ENCODE measurements at regions not wholly inside any gene's neighbourhood (a gene's known extent, or its start where the extent isn't known, plus 50 kb on each side); places are given as distances from the start of the nearest gene placed in this dataset.
A peak's percentile ranks its signal among the peaks of the same experiment; 100 is the strongest.

- Histone ChIP-seq H2AK5ac (ENCODE audit: low read length) (no peak overlapping the region), H4K12ac (ENCODE audit: low read depth, low read length) (no peak overlapping the region), H3K9ac (ENCODE audit: low read length) (no peak overlapping the region), H2BK5ac (ENCODE audit: low read depth, low read length, poor library complexity) (no peak overlapping the region), H3K4me3 (ENCODE audit: low read depth, low read length) (no peak overlapping the region), H2AFZ (ENCODE audit: insufficient read depth, low read length, poor library complexity) (no peak overlapping the region), H3K27me3 (ENCODE audit: insufficient read depth, low read length) (no peaks in the 10 kb centered on the region), H3K23ac (ENCODE audit: low read length) (no peak overlapping the region), H3K79me1 (ENCODE audit: low read length) (no peaks in the 10 kb centered on the region), H2BK120ac (ENCODE audit: insufficient read depth, low read length, poor library complexity) (no peak overlapping the region), H2BK12ac (ENCODE audit: low read length) (no peak overlapping the region), H3K14ac (ENCODE audit: low read length) (no peak overlapping the region), H4K91ac (ENCODE audit: low read depth, low read length) (no peak overlapping the region), H3K18ac (ENCODE audit: low read length) (no peak overlapping the region), H3K4ac (ENCODE audit: low read depth, low read length) (no peak overlapping the region), H4K8ac (ENCODE audit: low read depth, low read length) (no peak overlapping the region), H3K9me3 (ENCODE audit: insufficient read depth, low read depth, low read length) (no peaks in the 10 kb centered on the region), H3K27ac (ENCODE audit: low read depth, low read length) (no peak overlapping the region), H3K36me3 (ENCODE audit: control insufficient read depth in 1 of 2, insufficient read depth in 2 of 2, low read length in 2 of 2) (no peaks in the 10 kb centered on the region), H3K4me1 (ENCODE audit: control insufficient read depth in 1 of 2, insufficient read depth in 2 of 2, low read length in 2 of 2) (peaks cover 4 to 5% of the 10 kb centered on the region in 2 experiments), H3K4me2 (ENCODE audit: low read length) (no peak overlapping the region), H3K79me2 (ENCODE audit: control insufficient read depth, insufficient read depth, low read length, poor library complexity) (no peaks in the 10 kb centered on the region)
- no peak for DNase-seq
- no CpG with 5 or more reads among the region's 16 CpGs for WGBS (ENCODE audit: extremely low coverage, insufficient coverage, insufficient read length)
Observed at GRCh38 chr20:57849521-57850215, 139.9 kb upstream of the PMEPA1 start.

GRCh38 chr20:57849121-57849520, 139.3 kb upstream of the PMEPA1 start:
- no CpG with 5 or more reads among the region's 4 CpGs for WGBS (ENCODE audit: extremely low coverage, insufficient coverage, insufficient read length)
- H3K27ac ChIP-seq (ENCODE audit: low read depth, low read length), result no peak overlapping the region

GRCh38 chr20:57848282-57848681, 138.5 kb upstream of the PMEPA1 start:
- Histone ChIP-seq H2AFZ (ENCODE audit: insufficient read depth, low read length, poor library complexity) (no peak overlapping the region), H2BK12ac (ENCODE audit: low read length) (no peak overlapping the region), H3K9ac (ENCODE audit: low read length) (no peak overlapping the region), H3K18ac (ENCODE audit: low read length) (no peak overlapping the region), H3K4me2 (ENCODE audit: low read length) (no peak overlapping the region), H3K9me3 (ENCODE audit: insufficient read depth, low read depth, low read length) (no peaks in the 10 kb centered on the region), H3K79me1 (ENCODE audit: low read length) (no peaks in the 10 kb centered on the region), H3K14ac (ENCODE audit: low read length) (no peak overlapping the region), H4K91ac (ENCODE audit: low read depth, low read length) (no peak overlapping the region), H3K27me3 (ENCODE audit: insufficient read depth, low read length) (no peaks in the 10 kb centered on the region), H3K36me3 (ENCODE audit: control insufficient read depth in 1 of 2, insufficient read depth in 2 of 2, low read length in 2 of 2) (no peaks in the 10 kb centered on the region), H3K4ac (ENCODE audit: low read depth, low read length) (no peak overlapping the region), H3K4me3 (ENCODE audit: low read depth, low read length) (no peak overlapping the region), H2AK5ac (ENCODE audit: low read length) (no peak overlapping the region), H4K12ac (ENCODE audit: low read depth, low read length) (no peak overlapping the region), H3K4me1 (ENCODE audit: control insufficient read depth in 1 of 2, insufficient read depth in 2 of 2, low read length in 2 of 2) (peaks cover 4 to 5% of the 10 kb centered on the region in 2 experiments), H3K23ac (ENCODE audit: low read length) (no peak overlapping the region), H3K27ac (ENCODE audit: low read depth, low read length) (no peak overlapping the region), H3K79me2 (ENCODE audit: control insufficient read depth, insufficient read depth, low read length, poor library complexity) (no peaks in the 10 kb centered on the region), H2BK120ac (ENCODE audit: insufficient read depth, low read length, poor library complexity) (no peak overlapping the region), H4K8ac (ENCODE audit: low read depth, low read length) (no peak overlapping the region), H2BK5ac (ENCODE audit: low read depth, low read length, poor library complexity) (no peak overlapping the region)
- DNase-seq, result no peak

More at GRCh38 chr20:57849121-57849520, 139.3 kb upstream of the PMEPA1 start:
- Histone ChIP-seq H2AFZ (ENCODE audit: insufficient read depth, low read length, poor library complexity) (no peak overlapping the region), H2BK5ac (ENCODE audit: low read depth, low read length, poor library complexity) (no peak overlapping the region), H2BK12ac (ENCODE audit: low read length) (no peak overlapping the region), H4K8ac (ENCODE audit: low read depth, low read length) (no peak overlapping the region), H2AK5ac (ENCODE audit: low read length) (no peak overlapping the region), H3K18ac (ENCODE audit: low read length) (no peak overlapping the region), H3K4me3 (ENCODE audit: low read depth, low read length) (no peak overlapping the region), H3K23ac (ENCODE audit: low read length) (peak overlapping the region; percentile 71), H3K79me2 (ENCODE audit: control insufficient read depth, insufficient read depth, low read length, poor library complexity) (no peaks in the 10 kb centered on the region), H3K36me3 (ENCODE audit: control insufficient read depth in 1 of 2, insufficient read depth in 2 of 2, low read length in 2 of 2) (no peaks in the 10 kb centered on the region), H3K4me1 (ENCODE audit: control insufficient read depth in 1 of 2, insufficient read depth in 2 of 2, low read length in 2 of 2) (peaks cover 4 to 5% of the 10 kb centered on the region in 2 experiments), H3K9me3 (ENCODE audit: insufficient read depth, low read depth, low read length) (no peaks in the 10 kb centered on the region), H3K4me2 (ENCODE audit: low read length) (no peak overlapping the region), H2BK120ac (ENCODE audit: insufficient read depth, low read length, poor library complexity) (no peak overlapping the region), H4K91ac (ENCODE audit: low read depth, low read length) (no peak overlapping the region), H3K9ac (ENCODE audit: low read length) (no peak overlapping the region), H4K12ac (ENCODE audit: low read depth, low read length) (no peak overlapping the region), H3K27me3 (ENCODE audit: insufficient read depth, low read length) (no peaks in the 10 kb centered on the region), H3K14ac (ENCODE audit: low read length) (no peak overlapping the region), H3K4ac (ENCODE audit: low read depth, low read length) (no peak overlapping the region), H3K79me1 (ENCODE audit: low read length) (no peaks in the 10 kb centered on the region)
- no peak for DNase-seq

GRCh38 chr20:57847104-57847503, 137.3 kb upstream of the PMEPA1 start:
- Histone ChIP-seq H3K79me2 (ENCODE audit: control insufficient read depth, insufficient read depth, low read length, poor library complexity) (no peaks in the 10 kb centered on the region), H2AFZ (ENCODE audit: insufficient read depth, low read length, poor library complexity) (no peak overlapping the region), H3K4ac (ENCODE audit: low read depth, low read length) (no peak overlapping the region), H2AK5ac (ENCODE audit: low read length) (no peak overlapping the region), H3K14ac (ENCODE audit: low read length) (no peak overlapping the region), H3K23ac (ENCODE audit: low read length) (no peak overlapping the region), H3K18ac (ENCODE audit: low read length) (no peak overlapping the region), H3K4me2 (ENCODE audit: low read length) (no peak overlapping the region), H3K36me3 (ENCODE audit: control insufficient read depth in 1 of 2, insufficient read depth in 2 of 2, low read length in 2 of 2) (no peaks in the 10 kb centered on the region), H3K27me3 (ENCODE audit: insufficient read depth, low read length) (no peaks in the 10 kb centered on the region), H3K4me3 (ENCODE audit: low read depth, low read length) (no peak overlapping the region), H2BK12ac (ENCODE audit: low read length) (no peak overlapping the region), H3K4me1 (ENCODE audit: control insufficient read depth in 1 of 2, insufficient read depth in 2 of 2, low read length in 2 of 2) (peaks cover 4 to 5% of the 10 kb centered on the region in 2 experiments), H3K79me1 (ENCODE audit: low read length) (no peaks in the 10 kb centered on the region), H2BK5ac (ENCODE audit: low read depth, low read length, poor library complexity) (no peak overlapping the region), H4K91ac (ENCODE audit: low read depth, low read length) (no peak overlapping the region), H4K12ac (ENCODE audit: low read depth, low read length) (no peak overlapping the region), H2BK120ac (ENCODE audit: insufficient read depth, low read length, poor library complexity) (no peak overlapping the region), H3K9me3 (ENCODE audit: insufficient read depth, low read depth, low read length) (no peaks in the 10 kb centered on the region), H3K9ac (ENCODE audit: low read length) (no peak overlapping the region), H4K8ac (ENCODE audit: low read depth, low read length) (no peak overlapping the region), H3K27ac (ENCODE audit: low read depth, low read length) (no peak overlapping the region)
- no peak for DNase-seq
